Stimulated activated CD8-positive, alpha-beta memory T cell treated with anti-CD3 and anti-CD28 coated beads, Interleukin-15, amount 100 ng/mL, for 1 hour (primary cell): ENCODE measurements at regions not wholly inside any gene's neighbourhood (a gene's known extent, or its start where the extent isn't known, plus 50 kb on each side); places are given as distances from the start of the nearest gene placed in this dataset.
"Not testable (repeated sequence)": the region's sequence is repeated elsewhere in the genome, so short reads cannot be mapped to it uniquely, and the experiment has no call there.

Experiments
- DNase-seq: peaks from one replicate; pipeline ENCODE4 v3.0.0-alpha.2; 2020; ENCODE audit warnings: low read depth

GRCh38 chr9:106769331-106769730 is 93.6 kb upstream of the ZNF462 start:
- no peak for DNase-seq

GRCh38 chr9:106771608-106772007 is 91.4 kb upstream of the ZNF462 start:
- no peak for DNase-seq

- DNase-seq: no peak
These were observed 90.3 kb upstream of the ZNF462 start for GRCh38 chr9:106772523-106773290.

- no peak for DNase-seq
These were observed 89.2 kb upstream of the ZNF462 start for GRCh38 chr9:106773750-106774149.

DNA sequence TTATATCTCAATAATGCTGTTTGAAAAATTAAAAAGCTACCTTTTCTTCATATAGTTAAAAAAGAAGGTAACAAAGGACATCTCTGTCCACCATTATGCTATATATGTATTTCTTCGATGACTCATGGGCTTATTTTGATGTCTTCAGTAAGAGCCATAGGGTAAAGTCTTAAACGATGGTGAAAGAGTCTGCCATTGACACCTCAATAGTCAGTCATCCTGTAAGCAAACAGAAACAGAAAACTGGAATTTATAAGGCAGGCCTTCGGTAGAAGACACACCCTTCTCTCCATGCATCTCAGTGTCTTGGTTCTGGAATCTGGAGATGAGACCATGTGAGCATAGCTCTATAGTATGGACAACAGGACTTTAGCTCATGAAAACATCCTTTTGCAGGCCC is 87.0 kb upstream of the ZNF462 start:
- no peak for DNase-seq

DNA sequence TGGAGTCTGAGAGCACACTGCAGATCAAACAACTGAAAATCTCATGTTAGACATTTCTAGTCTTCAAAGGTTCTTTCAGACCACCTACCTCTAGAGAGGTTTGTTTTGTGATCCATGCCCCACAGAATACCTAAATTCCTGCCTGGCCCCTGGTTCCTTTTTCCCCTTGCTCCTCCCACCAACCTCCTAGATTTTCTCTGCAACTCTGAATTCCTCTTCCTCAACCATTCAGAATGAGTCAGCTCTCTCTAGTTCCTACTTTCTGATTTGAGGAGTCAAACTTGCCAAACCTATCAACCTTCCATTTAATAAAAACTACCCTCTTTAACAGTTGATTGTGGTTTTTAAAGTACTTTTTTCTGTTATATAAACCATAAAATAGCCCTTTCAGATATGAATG is 83.2 kb upstream of the ZNF462 start:
- no peak for DNase-seq

- DNase-seq: no peak
These were observed 79.8 kb upstream of the ZNF462 start for GRCh38 chr9:106783121-106783520.

DNA sequence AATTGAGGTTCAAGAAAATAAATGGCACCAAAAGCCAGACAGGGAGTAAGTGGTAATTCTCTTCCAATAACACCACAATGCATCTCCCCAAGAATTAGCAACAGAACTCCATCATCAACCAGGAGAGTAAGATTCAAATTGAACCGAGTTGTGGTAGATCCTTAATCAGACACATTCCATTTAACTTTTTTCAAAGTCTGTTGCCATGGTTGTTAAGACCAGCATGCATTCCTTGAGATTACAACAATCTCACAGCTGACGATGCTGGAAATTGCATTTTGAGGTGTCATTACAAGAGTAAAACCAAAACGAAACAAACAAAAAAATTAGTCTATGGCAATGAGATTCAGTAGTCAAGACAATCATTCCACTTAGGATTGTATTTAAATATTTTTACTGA is 78.9 kb upstream of the ZNF462 start:
- DNase-seq: no peak

GRCh38 chr9:106785200-106785599 is 77.8 kb upstream of the ZNF462 start:
- DNase-seq: no peak

DNA sequence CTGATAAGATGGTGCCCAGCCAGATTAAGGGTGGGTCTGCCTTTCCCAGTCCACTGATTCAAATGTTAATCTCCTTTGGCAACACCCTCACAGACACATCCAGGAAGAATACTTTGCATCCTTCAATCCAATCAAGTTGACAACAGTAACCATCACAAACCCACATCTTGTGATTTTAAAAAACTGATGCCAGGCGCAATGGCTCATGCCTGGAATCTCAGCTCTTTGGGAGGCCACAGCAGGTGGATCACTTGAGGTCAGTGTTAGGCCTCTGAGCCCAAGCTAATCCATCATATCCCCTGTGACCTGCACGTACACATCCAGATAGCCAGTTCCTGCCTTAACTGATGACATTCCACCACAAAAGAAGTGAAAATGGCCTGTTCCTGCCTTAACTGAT is 74.9 kb upstream of the ZNF462 start:
- not testable (repeated sequence) for DNase-seq

DNA sequence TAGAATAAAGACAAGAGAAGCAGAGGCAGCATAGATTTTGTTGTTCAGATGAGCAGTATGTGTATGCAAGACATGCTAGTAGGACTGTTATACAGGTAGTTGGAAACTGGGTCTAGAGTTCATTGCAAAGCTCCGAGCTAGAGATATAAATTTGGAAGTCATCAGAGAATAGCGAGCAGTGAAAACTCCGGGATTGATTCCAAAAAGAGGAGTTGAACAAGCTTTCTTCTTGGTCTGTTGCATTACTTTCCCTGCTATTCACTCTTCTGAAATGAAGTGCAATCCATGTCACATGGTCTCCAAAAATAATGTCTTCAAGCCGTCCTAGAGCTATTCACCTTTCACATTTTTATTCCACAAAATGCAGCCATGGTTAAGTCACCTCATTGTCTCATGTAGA is 67.9 kb upstream of the ZNF462 start:
- no peak for DNase-seq

- no peak for DNase-seq
These were observed 66.2 kb upstream of the ZNF462 start for GRCh38 chr9:106796771-106797170.

DNA sequence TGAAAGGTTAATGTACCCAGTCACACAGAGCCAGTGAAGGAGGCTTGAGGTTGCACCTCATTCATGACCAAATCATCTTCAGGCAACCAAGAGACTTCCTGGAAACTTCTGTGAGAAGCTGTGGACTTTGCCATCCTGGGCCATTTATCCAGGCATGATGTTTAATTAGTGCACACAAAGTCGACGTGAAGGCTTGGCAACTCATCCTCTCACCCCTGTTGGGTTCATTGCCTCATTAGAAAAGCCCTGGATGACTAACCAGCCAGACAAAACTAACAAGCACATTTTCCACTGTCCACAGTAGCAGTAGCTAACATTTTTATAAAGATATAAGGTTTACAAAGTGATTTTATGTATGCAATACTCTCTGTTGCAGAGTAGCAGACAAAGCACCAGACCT is 65.7 kb upstream of the ZNF462 start:
- no peak for DNase-seq

DNA sequence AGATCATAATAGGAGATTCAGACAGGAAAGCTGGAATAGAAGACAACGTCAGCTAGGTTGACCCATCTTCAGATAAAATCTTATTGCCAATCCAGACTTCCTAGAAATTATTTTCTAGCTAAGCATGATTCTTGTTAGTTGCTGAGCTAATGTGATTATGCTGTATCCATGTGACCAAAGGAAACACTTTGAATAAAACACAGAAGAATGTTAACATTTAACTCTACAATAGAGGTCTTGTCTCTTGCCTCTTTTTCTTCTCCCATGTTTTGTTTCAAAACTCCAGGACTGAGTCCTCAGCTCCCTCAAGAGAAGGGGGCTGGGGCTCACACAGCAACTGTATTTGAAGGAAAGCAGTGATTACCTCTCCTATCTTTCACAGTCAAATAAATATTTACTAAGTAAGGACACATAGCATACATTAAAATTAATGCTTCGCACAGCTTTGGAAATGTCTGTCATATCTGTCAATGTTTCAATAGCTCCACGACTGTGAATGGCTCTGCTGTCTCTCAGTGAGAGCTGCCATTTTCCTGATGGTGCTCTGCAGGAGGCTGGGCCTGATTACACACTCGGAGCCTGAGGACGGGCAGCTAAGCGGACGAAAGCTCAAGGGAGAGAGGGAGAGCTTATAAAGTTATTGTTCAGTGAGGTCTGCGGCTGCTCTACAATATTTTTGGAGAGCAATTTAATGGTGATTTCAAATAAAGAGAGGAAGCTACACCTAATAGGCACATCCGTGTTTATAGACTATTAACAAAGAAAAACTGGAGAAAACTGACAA is 64.8 kb upstream of the ZNF462 start:
- DNase-seq: no peak

DNA sequence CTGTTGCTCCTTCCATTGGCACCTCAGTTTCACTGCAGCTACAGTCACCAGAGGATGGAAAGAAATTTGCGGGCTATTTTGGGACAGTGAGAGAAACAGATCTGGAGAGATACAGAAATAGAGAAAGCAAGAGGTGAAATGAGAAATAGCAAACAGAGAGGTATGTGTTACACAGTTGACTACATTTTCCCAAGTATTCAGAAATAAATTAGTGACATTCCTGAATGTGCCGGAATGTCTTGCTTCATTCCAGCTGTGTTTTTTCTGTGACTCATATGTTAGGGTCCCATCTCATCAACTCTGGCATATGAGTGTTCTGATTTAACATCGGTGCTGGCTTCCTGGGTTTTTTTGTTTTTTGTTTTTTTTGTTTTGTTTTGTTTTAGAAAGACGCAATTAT is 63.8 kb upstream of the ZNF462 start:
- no peak for DNase-seq

DNA sequence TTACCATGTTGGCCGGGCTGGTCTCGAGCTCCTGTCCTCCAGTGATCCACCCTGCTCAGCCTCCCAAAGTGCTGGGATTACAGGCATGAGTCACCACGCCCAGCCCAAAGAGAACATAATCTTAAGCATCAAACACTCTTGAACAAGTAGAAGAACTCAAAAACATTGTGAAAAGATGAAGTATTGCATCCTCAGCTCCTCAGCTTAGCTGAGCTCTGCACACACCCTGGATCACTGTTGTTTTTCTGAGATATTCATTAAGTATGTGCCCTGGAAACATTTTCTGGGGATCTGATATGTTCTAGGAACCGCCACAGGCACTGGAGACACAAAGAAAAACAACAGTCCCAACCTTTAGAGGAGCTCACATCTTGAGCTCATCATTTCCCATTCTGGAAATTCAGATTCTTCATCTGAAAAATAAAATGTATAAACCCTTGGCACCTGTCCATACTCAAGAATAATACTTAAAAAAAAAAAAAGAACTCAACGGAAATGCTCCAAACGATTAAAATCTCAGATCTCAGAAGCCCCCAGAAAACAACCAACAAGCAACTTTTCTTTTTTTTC is 62.2 kb upstream of the ZNF462 start:
- DNase-seq: no peak

DNA sequence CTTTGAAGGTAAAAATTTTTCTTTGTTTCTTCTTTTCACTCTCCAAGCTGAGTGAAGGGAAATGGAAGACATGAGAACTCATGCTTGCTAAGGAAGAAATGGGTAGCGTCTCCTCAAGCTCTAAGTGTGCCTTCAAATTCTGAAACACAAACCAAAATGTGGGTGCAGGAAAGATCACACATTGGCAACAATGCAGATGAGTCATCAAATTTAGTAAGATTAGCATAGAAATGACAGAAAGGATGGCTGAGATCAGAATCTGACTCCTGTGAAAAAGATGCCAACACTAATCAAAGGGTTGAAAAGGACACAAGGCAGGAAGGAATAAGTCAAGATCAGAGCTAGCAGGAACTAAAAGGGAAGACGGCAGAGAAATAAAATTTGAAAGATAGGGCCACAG is 61.1 kb upstream of the ZNF462 start:
- DNase-seq: no peak
